ENCODE measurements at regions not wholly inside any gene's neighbourhood (a gene's known extent, or its start where the extent isn't known, plus 50 kb on each side); places are given as distances from the start of the nearest gene placed in this dataset.
"Not testable (repeated sequence)": the region's sequence is repeated elsewhere in the genome, so short reads cannot be mapped to it uniquely, and the experiment has no call there.

DNA sequence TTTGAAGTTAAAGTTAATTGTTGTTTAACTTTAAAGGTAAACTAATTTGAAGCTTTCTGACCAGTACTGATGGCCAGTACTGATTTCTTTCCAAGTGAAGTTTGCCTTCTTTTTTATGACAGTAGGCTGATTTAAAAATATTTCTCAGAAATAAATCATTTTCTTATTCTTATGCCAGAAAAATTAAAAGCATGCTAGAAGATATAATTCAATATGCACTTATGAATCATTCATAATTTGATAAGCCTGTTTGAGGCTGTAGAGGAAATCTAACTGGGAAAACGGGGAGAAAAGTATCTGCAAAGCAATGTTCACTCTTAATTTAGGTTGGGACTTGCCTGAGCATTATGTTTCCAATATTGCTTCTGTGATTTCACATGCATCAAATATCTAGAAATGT lies 1112.0 kb upstream of the INTU start (continued):
- TF ChIP-seq HNF4A (conservative IDR thresholded peaks at IDR 0.05): no peak
- TF ChIP-seq JUND (IDR thresholded peaks at IDR 0.05): no peak
- TF ChIP-seq, protein P1, sequence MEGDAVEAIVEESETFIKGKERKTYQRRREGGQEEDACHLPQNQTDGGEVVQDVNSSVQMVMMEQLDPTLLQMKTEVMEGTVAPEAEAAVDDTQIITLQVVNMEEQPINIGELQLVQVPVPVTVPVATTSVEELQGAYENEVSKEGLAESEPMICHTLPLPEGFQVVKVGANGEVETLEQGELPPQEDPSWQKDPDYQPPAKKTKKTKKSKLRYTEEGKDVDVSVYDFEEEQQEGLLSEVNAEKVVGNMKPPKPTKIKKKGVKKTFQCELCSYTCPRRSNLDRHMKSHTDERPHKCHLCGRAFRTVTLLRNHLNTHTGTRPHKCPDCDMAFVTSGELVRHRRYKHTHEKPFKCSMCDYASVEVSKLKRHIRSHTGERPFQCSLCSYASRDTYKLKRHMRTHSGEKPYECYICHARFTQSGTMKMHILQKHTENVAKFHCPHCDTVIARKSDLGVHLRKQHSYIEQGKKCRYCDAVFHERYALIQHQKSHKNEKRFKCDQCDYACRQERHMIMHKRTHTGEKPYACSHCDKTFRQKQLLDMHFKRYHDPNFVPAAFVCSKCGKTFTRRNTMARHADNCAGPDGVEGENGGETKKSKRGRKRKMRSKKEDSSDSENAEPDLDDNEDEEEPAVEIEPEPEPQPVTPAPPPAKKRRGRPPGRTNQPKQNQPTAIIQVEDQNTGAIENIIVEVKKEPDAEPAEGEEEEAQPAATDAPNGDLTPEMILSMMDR (IDR thresholded peaks at IDR 0.05; ENCODE audit: low read depth, low read length, missing input control): no peak
- no peak for TF ChIP-seq GABPA (IDR thresholded peaks at IDR 0.05 in 1 of 2, conservative IDR thresholded peaks at IDR 0.05 in 1 of 2)
- TF ChIP-seq FOXA1 (IDR thresholded peaks at IDR 0.05): no peak
- no peak for TF ChIP-seq FOXA2 (IDR thresholded peaks at IDR 0.05)

DNA sequence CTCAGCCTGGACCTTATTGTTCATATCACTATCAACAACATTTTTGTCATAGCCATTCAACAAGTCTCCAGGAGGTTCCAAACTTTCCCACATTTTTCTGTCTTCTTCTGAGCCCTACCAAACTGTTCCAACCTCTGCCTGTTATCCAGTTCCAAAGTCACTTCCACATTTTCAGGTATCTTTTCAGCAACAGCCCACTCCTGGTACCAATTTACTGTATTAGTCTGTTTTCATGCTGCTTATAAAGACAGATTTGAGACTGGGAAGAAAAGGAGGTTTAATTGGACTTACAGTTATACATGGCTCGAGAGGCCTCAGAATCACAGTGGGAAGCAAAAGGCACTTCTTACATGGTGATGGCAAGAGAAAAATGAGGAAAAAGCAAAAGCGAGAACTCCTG lies 1107.4 kb upstream of the INTU start:
- not testable (repeated sequence) for DNase-seq (ENCODE audit: low spot score); H3K27me3 ChIP-seq (ENCODE audit: control insufficient read depth in 4 of 4, insufficient read depth in 4 of 4, low read length in 3 of 4); H3K36me3 ChIP-seq (ENCODE audit: control insufficient read depth in 4 of 4, insufficient read depth in 3 of 4, low read depth in 1 of 4, low read length in 3 of 4); H3K27ac ChIP-seq (ENCODE audit: low read depth in 1 of 2, low read length in 2 of 2); H3K4me1 ChIP-seq (ENCODE audit: control insufficient read depth in 4 of 4, insufficient read depth in 4 of 4, low read length in 3 of 4); H3K9me3 ChIP-seq (ENCODE audit: control insufficient read depth in 4 of 4, low read length in 3 of 4); H3K9ac ChIP-seq (ENCODE audit: low read depth in 1 of 2, low read length in 2 of 2); H3K4me3 ChIP-seq (ENCODE audit: low read depth in 1 of 3, low read length in 3 of 3)
- 73% methylated on average over 2 of the region's 2 CpGs for WGBS

DNA sequence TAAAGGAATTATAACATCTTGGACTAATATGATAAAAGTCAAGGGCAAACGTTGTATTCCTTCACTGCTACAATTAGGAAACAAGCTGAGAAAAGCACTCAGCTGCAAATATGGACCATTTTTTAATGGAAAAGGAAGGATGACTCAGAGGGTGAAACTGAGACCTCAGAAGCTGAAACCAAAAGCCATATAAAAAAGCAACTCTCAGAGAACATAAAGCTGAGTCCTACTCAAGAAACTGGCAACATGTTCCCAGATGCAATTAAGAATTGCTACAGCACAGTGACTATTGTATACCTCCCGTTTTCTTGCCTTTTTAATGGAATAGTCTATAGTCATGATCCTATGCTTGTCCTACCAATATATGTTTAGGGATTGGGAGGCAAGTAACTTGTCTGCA lies 1106.4 kb upstream of the INTU start:
- Histone ChIP-seq H3K27me3 (ENCODE audit: control insufficient read depth in 4 of 4, insufficient read depth in 4 of 4, low read length in 3 of 4) (no peaks in the 10 kb centered on the region), H3K36me3 (ENCODE audit: control insufficient read depth in 4 of 4, insufficient read depth in 3 of 4, low read depth in 1 of 4, low read length in 3 of 4) (no peaks in the 10 kb centered on the region), H3K27ac (ENCODE audit: low read depth in 1 of 2, low read length in 2 of 2) (no peak overlapping the region), H3K4me1 (ENCODE audit: control insufficient read depth in 4 of 4, insufficient read depth in 4 of 4, low read length in 3 of 4) (no peaks in the 10 kb centered on the region), H3K9ac (ENCODE audit: low read depth in 1 of 2, low read length in 2 of 2) (no peak overlapping the region), H3K9me3 (ENCODE audit: control insufficient read depth in 4 of 4, low read length in 3 of 4) (peaks cover 0 to 5% (median 0%) of the 10 kb centered on the region in 4 donors), H3K4me3 (ENCODE audit: low read depth in 1 of 3, low read length in 3 of 3) (no peak overlapping the region)
- no peak for DNase-seq (ENCODE audit: low spot score)
- 44% methylated on average over 2 of the region's 2 CpGs for WGBS
- TF ChIP-seq, protein P2, sequence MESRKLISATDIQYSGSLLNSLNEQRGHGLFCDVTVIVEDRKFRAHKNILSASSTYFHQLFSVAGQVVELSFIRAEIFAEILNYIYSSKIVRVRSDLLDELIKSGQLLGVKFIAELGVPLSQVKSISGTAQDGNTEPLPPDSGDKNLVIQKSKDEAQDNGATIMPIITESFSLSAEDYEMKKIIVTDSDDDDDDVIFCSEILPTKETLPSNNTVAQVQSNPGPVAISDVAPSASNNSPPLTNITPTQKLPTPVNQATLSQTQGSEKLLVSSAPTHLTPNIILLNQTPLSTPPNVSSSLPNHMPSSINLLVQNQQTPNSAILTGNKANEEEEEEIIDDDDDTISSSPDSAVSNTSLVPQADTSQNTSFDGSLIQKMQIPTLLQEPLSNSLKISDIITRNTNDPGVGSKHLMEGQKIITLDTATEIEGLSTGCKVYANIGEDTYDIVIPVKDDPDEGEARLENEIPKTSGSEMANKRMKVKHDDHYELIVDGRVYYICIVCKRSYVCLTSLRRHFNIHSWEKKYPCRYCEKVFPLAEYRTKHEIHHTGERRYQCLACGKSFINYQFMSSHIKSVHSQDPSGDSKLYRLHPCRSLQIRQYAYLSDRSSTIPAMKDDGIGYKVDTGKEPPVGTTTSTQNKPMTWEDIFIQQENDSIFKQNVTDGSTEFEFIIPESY (IDR thresholded peaks at IDR 0.05): no peak
- TF ChIP-seq, protein P3, sequence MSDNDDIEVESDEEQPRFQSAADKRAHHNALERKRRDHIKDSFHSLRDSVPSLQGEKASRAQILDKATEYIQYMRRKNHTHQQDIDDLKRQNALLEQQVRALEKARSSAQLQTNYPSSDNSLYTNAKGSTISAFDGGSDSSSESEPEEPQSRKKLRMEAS (IDR thresholded peaks at IDR 0.05): no peak

DNA sequence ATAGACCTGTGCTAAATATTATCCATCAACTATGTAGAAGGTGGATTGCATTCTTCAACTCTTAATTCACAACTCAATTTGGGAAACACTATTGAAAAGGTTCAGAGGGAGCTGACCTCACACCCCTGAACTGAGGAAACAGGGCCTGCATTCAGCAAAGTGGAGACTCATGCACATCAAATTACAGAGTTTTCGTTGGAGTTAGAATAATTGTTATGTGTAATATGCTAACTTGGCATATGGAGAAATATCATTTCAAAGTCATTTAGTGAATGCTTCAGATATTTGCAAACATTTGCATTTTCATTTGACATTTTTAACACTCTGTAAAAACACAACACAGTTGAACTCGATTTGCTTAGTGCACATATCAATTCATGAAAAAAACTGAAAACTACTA lies 1102.8 kb upstream of the INTU start:
- H3K27me3 ChIP-seq (ENCODE audit: control insufficient read depth in 4 of 4, insufficient read depth in 4 of 4, low read length in 3 of 4): no peaks in the 10 kb centered on the region
- H3K4me1 ChIP-seq (ENCODE audit: control insufficient read depth in 4 of 4, insufficient read depth in 4 of 4, low read length in 3 of 4): no peaks in the 10 kb centered on the region
- no peaks in the 10 kb centered on the region for H3K36me3 ChIP-seq (ENCODE audit: control insufficient read depth in 4 of 4, insufficient read depth in 3 of 4, low read depth in 1 of 4, low read length in 3 of 4)
- H3K9me3 ChIP-seq (ENCODE audit: control insufficient read depth in 4 of 4, low read length in 3 of 4): peaks cover 0 to 5% (median 0%) of the 10 kb centered on the region in 4 donors
- no peak overlapping the region for H3K9ac ChIP-seq (ENCODE audit: low read depth in 1 of 2, low read length in 2 of 2)
- no peak overlapping the region for H3K27ac ChIP-seq (ENCODE audit: low read depth in 1 of 2, low read length in 2 of 2)
- TF ChIP-seq, protein P3 (IDR thresholded peaks at IDR 0.05): no peak
- TF ChIP-seq HNF4A (conservative IDR thresholded peaks at IDR 0.05) (no peak), JUND (IDR thresholded peaks at IDR 0.05) (no peak), SP1 (IDR thresholded peaks at IDR 0.05) (no peak), RAD21 (IDR thresholded peaks at IDR 0.05) (no peak), GABPA (IDR thresholded peaks at IDR 0.05 in 1 of 2, conservative IDR thresholded peaks at IDR 0.05 in 1 of 2) (no peak), HNF4G (IDR thresholded peaks at IDR 0.05) (no peak), NR2F2 (IDR thresholded peaks at IDR 0.05) (no peak)
- TF ChIP-seq, protein P4, sequence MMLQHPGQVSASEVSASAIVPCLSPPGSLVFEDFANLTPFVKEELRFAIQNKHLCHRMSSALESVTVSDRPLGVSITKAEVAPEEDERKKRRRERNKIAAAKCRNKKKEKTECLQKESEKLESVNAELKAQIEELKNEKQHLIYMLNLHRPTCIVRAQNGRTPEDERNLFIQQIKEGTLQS (IDR thresholded peaks at IDR 0.05): no peak
- TF ChIP-seq, protein P1 (IDR thresholded peaks at IDR 0.05; ENCODE audit: low read depth, low read length, missing input control): no peak
- TF ChIP-seq, protein P2 (IDR thresholded peaks at IDR 0.05): no peak
- WGBS: 76% methylated on average over 2 of the region's 2 CpGs
- H3K4me3 ChIP-seq (ENCODE audit: low read depth in 1 of 3, low read length in 3 of 3): no peak overlapping the region
- no peak for DNase-seq (ENCODE audit: low spot score)
